HepG2 (cell line): ENCODE measurements at regions not wholly inside any gene's neighbourhood (a gene's known extent, or its start where the extent isn't known, plus 50 kb on each side); places are given as distances from the start of the nearest gene placed in this dataset.
A peak's percentile ranks its signal among the peaks of the same experiment; 100 is the strongest.

Experiments
- ARID5B ChIP-seq: IDR thresholded peaks from 2 replicates; pipeline ENCODE4 v1.4.0; 2020; ENCODE audit warnings: mild to moderate bottlenecking, missing genetic modification reagents
- BCL3 ChIP-seq: sonication (generic); formaldehyde crosslinking; IDR thresholded peaks from 2 replicates; pipeline ENCODE4 v1.5.1; 2020; ENCODE audit warnings: mild to moderate bottlenecking, missing genetic modification reagents, moderate library complexity
- ETS1 ChIP-seq: sonication (generic); formaldehyde crosslinking; IDR thresholded peaks from 2 replicates; pipeline ENCODE4 v1.4.0; 2020; ENCODE audit warnings: missing genetic modification reagents
- HDAC1 ChIP-seq: sonication (generic); formaldehyde crosslinking; IDR thresholded peaks from 2 replicates; pipeline ENCODE4 v1.5.1; 2020; ENCODE audit warnings: mild to moderate bottlenecking, missing genetic modification reagents
- KMT2B ChIP-seq: IDR thresholded peaks from 2 replicates; pipeline ENCODE4 v1.6.1; 2016; ENCODE audit warnings: missing genetic modification reagents, missing compliant biosample characterization
- MAFK ChIP-seq, 2 experiments: IDR thresholded peaks in 1 of 2; conservative IDR thresholded peaks in 1 of 2; 2 replicates each; pipeline ENCODE4 v1.6.1; 2011; ENCODE audit warnings: improper control_type of control experiment in 2 of 2, low read length in 2 of 2
- REST ChIP-seq, 2 experiments: IDR thresholded peaks; 2 replicates each; pipeline ENCODE4 v1.6.1; 2011 to 2012; ENCODE audit warnings: low read length in 2 of 2, borderline replicate concordance in 1 of 2, low read depth in 1 of 2, mild to moderate bottlenecking in 1 of 2, moderate library complexity in 1 of 2
- TEAD3 ChIP-seq: optimal IDR thresholded peaks from 2 replicates; pipeline ENCODE3; 2016; ENCODE audit warnings: borderline replicate concordance
- THAP11 ChIP-seq: IDR thresholded peaks from 2 replicates; pipeline ENCODE4 v1.6.1; 2016; ENCODE audit warnings: missing biosample characterization, missing genetic modification reagents
- XBP1 ChIP-seq: sonication (generic); formaldehyde crosslinking; IDR thresholded peaks from 2 replicates; pipeline ENCODE4 v1.5.0; 2020; ENCODE audit warnings: missing genetic modification reagents
- ZKSCAN5 ChIP-seq: sonication (generic); formaldehyde crosslinking; IDR thresholded peaks from 2 replicates; pipeline ENCODE4 v1.5.1; 2020; ENCODE audit warnings: mild to moderate bottlenecking, missing genetic modification reagents
- ZNF274 ChIP-seq: sonication (generic); formaldehyde crosslinking; IDR thresholded peaks from 2 replicates; pipeline ENCODE4 v1.5.1; 2020; ENCODE audit warnings: mild to moderate bottlenecking, missing genetic modification reagents
- ZNF414 ChIP-seq: sonication (generic); formaldehyde crosslinking; IDR thresholded peaks from 2 replicates; pipeline ENCODE4 v1.5.0; 2020; ENCODE audit warnings: missing genetic modification reagents
- ZNF644 ChIP-seq: IDR thresholded peaks from 2 replicates; pipeline ENCODE4 v1.6.1; 2016; ENCODE audit warnings: low read depth
- ZNF770 ChIP-seq: sonication (generic); formaldehyde crosslinking; IDR thresholded peaks from 2 replicates; pipeline ENCODE4 v1.5.0; 2020; ENCODE audit warnings: mild to moderate bottlenecking, missing genetic modification reagents

GRCh38 chr9:36503172-36504088 lies 69.3 kb upstream of the MELK start (continued):
- TF ChIP-seq BCL3: no peak
- TF ChIP-seq ETS1 (CRISPR knock-in tag): no peak
- no peak for TF ChIP-seq TEAD3 (CRISPR knock-in tag)
- TF ChIP-seq KMT2B (CRISPR knock-in tag): no peak
- TF ChIP-seq ZKSCAN5 (CRISPR knock-in tag): no peak
- no peak for TF ChIP-seq REST (IDR thresholded peaks at IDR 0.05; ENCODE audit: borderline replicate concordance in 1 of 2, low read depth in 1 of 2, low read length in 2 of 2)
- no peak for TF ChIP-seq ZNF274 (CRISPR knock-in tag)
- no peak for TF ChIP-seq XBP1 (CRISPR knock-in tag)
- TF ChIP-seq MAFK (conservative IDR thresholded peaks at IDR 0.05 in 1 of 2, IDR thresholded peaks at IDR 0.05 in 1 of 2; ENCODE audit: low read length in 2 of 2): peak; percentile 70 to 79
- TF ChIP-seq HDAC1: no peak
- TF ChIP-seq ZNF414 (CRISPR knock-in tag): no peak
- 0 out of 2 replicates have a peak, but pooled peaks have one; percentile 11 for TF ChIP-seq ZNF644 (CRISPR knock-in tag)
- TF ChIP-seq ZNF770 (CRISPR knock-in tag): 0 out of 2 replicates have a peak, but pooled peaks have one; percentile 45
- TF ChIP-seq THAP11: no peak
- TF ChIP-seq ARID5B (CRISPR knock-in tag): 0 out of 2 replicates have a peak, but pooled peaks have one; percentile 10
